HCEC 1CT (cell line): ENCODE measurements at regions not wholly inside any gene's neighbourhood (a gene's known extent, or its start where the extent isn't known, plus 50 kb on each side); places are given as distances from the start of the nearest gene placed in this dataset.
"Not testable (repeated sequence)": the region's sequence is repeated elsewhere in the genome, so short reads cannot be mapped to it uniquely, and the experiment has no call there.

ENCODE experiments used
- DNase-seq: peaks from one replicate; pipeline ENCODE4 v3.0.0-alpha.2; 2017

DNA sequence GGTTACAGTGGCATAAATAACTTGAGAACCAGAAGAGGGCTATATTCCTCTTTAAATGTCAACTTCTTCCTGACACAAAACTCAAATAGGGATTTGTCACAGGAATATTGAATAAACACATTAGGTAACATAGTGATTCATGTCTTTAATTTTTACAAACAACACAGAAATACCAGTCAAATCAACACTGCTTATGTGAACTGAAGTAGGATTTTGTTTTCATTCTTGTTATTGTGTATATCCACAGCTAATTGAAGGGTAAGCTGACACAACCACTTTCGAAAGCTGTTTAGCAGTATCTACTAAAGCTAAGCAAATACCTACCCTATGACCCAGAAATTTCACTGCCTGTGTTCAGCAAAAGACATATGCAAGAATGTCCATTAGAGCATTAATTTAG is 120.4 kb upstream of the EOLA2 start:
- DNase-seq, result no peak

DNA sequence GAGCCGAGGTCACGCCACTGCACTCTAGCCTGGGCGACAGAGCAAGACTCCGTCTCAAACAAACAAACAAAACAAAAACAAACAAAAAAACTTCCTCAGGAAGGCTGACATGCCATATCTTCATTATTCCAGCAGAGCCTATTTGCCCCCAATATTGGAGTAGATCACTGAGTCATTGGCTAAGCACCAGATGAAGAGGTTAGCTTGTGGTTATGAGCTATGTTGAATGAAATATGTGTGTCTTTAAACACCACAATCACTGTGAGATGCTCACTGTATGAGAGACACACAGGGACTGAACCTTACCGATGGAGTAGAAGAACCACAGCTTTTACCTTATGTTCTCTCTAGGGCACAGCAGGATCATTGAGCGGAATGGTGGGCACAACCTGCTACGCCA is 122.1 kb upstream of the EOLA2 start:
- peak; percentile 64 for DNase-seq

DNA sequence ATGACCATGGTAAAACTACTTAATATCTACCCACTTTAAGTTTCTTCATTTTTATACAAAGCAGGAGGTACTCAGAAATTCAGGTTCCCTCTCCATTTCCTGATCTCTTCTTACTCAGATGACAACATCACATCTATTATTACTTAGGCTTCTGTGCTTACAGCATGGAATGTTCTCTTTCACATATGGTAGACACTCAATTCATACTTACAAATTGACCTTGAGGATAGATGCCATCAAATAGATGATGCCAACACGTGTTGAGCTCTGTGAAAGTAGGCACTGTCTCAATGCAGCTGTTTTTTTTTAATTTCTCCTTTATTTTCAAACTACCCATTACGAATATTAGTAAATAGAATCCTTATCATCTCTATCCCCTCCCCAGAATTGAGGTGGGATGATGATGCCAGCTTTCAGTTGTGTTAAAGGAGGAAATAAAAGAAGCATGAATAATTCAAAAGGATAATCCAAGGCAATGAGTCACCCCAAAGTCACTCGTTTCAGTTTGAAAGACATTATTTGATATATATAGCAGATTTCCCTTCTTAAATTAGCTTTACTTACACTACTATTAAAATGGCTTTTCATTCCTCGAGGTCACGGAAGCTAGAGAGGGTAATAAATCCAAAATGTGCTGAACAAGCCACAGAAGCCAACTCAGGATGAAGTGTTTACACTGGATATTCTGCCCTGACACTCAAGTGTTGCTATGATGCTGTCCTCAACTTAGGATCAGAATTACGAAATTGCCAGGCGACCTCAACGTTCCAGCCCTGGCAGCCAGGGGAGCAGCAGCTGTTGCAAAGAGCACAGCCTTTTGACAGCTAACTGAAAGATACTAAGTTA is 124.2 kb upstream of the EOLA2 start:
- peak; percentile 85 for DNase-seq

DNA sequence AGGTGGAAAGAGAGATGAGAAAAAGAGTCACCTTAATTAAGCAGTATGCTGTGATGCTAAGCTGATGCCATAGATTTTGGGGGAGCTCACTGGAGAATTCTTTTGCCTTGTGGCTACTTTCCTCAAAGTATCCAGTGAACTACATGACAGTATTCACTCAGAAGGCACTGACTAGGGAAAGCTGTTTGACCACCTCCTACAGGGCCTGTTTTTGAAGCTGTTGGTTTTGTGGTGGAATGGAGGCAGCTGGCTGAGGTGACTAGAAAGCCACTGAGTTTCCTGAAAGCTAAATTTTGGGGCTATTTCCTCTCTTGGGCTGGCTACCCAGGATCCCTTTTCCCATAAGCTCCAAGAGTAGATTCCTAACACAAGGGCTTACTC is 124.8 kb upstream of the EOLA2 start:
- no peak for DNase-seq

DNA sequence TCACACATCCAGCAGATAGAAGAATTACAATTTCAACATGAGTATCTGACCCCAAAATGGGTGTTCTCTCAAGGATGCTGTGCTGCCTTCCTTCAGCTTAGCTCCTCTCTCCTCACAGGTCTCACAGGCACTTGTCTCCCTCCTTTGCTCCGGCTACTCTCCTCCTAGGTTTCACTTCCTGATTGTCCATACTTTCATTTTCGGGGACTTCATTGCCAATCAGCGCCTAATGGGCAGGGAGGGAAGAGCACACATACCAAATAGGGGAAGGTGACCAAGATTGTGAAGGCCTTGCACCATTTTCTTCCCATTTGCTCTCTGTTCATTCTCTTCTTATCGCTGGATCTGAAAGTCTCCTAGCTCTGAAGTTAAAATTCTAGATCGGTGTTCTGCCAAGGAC is 125.4 kb upstream of the EOLA2 start:
- DNase-seq, result no peak

DNA sequence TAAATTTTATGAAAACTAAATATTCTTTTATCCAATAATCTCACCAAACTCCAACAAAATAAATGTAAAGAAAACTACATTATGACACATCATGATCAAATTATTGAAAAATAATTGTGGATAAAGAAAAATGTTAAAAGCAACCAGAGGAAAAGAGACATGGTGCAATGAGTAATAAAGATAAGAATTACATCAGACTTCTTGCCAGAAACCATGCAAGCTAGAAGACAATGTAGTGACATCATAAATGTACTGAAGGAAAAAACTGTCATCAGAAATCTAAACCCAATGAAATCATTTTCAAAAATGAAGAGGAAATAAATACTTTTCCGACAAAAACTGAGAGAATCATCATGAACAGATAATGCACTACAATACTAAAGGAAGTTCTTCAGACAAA is 135.9 kb upstream of the EOLA2 start:
- DNase-seq, result no peak

DNA sequence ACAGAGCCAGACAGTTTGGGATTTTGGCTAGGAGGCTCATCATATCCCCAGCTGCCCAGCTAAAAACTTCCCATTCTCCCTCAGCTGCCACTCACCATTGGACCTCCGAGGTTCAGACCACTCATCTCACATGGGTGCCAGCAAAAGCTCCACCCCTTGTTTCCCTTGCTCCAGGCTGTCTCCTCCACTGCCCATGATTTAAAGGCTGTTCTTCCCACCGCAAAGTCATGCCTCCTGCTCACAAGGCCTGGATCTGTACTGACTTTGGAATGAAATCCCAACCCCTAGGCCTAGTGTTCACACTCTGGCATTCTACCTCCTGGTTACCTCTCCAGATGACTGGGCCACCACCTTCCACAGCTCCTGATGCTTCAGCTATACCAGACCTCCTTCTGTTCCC is 142.2 kb upstream of the EOLA2 start:
- DNase-seq, result no peak

DNA sequence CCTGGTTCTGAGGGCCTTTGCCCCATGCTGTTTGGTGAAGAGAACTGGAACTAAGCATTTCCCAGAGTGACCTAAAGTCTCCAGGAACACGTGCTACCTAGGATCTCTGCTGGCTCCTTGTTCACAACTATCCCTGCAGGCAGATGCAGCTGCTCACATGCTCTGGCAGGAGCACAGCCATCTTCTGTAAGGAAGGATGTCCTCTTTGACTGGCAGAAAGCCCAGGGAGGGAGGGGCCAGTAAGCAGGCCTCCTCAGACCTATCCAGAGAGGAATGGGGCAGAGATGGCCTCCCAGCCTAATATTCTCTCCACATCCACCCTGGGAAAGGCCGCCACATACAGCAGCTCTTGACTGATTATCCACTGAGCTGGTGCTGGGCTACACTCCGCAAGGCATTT is 142.8 kb upstream of the EOLA2 start:
- DNase-seq, result no peak

DNA sequence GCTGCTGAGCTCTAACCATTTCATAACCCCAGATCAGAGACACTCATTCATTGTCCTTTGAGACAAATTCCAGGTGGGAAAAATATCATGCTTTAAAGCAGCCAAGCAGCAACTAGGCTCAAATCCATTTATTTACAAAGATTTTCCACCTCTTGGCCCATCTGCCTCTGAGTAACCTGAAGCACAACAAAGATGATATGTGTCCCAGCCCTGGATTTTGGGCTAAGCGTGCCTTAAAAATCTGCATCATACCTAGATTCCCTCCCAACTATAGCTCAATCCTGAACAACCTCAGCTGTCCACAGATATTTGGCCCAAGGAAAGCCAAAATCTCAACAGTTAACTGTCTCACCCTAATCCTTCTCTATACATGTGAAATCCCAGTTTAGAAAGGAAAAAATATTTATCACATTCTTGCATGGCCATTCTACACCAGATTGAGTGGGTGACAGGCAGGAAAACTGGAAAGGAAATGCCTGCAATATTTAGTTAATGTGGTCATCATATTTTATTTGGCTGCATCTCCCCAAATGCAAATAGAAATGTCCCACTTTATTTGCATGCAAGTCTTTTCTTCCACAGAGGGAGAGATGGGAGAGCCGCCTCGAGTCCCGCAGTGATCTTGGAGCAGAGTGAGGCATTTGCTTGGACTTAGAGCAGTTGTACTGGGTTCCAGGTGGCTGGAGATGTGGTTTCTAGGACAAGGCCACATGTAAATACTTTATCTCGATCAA is 146.4 kb upstream of the EOLA2 start:
- DNase-seq, result peak; percentile 60

DNA sequence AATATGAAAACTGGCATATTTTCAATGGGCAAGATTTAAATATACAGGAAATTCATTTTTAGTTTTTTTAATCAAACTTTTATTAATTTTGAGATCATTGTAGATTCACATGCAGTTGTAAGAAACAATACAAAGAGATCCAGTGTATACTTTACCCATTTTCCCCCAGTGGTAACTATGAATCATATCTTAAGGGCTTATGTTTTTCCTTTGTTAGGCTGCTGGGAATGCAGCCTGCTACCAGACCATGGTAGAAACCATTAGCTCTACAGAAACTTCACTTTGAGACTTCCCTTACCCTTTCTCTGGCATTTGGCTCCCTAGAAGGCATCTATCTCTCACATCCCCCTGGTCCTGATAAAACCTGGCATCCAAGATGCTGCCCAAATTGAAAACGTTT is 147.6 kb upstream of the EOLA2 start:
- peak; percentile 28 for DNase-seq

DNA sequence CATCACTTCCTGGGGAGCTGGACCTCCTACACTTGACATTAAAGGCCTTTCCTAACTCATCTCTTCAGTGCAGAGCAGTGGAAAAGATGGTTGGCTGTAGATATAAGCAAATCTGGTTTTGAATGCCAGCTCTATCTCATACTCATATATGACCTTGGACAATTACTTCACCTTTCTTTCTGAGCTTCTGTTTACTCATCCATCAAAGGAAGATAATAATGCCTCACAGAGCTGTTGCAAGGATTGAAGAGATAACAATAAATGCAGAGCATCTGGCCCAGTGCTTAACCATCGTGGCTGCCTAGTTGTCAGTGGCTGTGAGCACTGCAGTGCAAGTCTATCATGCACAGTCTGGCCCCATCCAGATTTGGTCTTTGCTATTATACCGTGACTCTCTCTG is 148.1 kb upstream of the EOLA2 start:
- DNase-seq, result no peak

DNA sequence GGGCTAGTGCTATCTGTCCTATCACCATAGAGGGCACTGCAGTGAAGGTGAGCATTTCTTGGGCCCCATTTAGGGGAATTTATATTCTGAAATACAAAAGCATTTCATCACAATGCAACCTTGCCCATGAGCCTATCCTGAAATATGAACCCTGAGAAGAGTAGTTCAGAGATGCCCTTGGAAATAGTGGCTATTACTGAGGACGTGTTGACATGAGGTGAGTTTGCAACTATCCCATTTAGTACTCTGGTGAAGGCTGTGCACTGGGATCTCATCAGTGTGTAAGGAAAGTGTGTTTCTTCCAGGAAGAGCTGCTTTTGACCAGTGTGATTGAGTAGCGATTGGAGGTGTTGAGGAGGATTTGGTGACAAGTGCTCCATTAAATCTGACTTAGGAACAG is 149.3 kb upstream of the EOLA2 start:
- DNase-seq, result no peak

DNA sequence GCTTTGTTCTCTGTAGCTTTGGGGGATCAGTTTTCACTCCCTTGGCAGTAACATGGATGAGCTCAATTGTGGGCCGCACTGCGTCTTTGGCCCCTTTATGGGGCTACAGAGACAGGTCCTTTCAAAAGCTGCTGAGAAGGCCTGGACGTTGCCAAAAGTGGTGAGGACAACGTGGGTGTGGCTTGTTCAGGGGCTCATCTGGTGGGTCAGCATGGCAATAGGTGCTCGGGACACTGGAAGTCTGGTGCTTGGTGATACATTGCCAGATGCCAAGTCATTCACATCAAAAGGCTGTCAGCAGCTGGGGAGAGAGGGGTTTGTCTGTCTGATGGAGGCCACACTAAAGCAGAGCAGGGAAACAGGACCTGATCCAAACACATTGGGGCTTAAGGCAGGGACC is 149.8 kb upstream of the EOLA2 start:
- no peak for DNase-seq

DNA sequence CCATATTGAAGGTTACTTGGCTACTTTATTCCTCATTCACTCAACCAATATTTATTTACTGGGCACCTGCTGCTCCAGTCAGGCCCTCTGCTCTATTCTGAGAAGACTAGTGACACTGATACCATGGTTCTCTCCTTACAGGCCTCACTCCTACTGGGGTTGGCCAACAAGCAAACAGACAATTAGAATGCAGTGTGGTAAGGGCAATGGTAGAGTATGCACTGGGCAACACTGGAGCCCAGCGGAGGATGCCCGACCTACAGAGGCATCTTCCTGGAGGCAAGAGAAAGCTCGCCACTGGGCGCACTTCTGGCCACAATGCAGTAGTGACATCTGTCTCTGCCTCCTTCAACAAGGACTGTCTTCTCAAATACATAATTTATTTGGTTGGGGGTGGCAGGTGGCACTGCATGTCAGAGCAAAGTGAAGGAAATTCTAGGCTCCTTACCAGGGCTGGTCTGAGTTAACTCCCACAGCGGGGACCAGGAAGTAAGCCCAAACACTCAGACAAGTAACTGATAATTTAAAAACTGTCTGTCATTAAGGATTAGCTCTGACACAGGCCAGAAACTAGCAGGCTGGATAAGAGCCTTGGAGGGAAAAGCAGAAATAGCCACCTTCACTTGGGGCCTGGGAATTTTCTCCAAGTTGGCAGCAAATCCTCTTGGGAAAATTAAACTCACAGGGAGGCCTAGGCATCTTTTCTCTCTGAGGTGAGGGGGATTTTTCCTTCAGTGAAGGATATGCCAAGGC is 150.7 kb upstream of the EOLA2 start:
- no peak for DNase-seq

DNA sequence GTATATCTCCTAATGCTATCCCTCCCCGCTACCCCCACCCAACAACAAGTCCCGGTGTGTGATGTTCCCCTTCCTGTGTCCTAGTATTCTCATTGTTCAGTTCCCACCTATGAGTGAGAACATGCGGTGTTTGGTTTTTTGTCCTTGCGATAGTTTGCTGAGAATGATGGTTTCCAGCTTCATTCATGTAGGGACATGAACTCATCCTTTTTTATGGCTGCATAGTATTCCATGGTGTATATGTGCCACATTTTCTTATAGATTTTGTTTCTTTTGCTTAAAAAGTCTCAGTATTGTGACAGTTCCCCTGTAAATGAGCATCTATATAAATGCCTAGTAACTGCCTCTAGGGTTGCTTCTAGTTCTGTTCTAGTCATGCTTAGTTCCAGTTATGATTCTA is 153.0 kb upstream of the EOLA2 start:
- not testable (repeated sequence) for DNase-seq

DNA sequence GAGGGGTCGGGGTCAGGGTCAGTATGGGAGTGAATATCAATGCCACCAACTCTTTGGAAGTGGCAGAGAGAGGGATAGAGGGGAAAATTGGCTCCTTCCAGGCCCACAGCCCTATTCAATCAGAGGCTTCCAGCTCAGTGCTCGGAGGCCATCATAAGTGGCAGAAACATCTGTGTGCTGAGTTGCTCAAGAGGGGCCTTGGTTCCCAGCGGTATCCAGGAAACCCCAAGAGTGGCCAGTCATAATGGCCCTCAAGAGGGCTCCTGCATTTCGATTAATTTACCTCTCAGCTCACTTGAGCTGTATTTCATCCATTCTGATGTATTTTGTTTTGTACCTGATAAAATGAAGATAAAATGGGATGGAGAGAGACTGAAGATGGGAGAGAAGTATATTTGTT is 154.3 kb upstream of the EOLA2 start:
- no peak for DNase-seq

DNA sequence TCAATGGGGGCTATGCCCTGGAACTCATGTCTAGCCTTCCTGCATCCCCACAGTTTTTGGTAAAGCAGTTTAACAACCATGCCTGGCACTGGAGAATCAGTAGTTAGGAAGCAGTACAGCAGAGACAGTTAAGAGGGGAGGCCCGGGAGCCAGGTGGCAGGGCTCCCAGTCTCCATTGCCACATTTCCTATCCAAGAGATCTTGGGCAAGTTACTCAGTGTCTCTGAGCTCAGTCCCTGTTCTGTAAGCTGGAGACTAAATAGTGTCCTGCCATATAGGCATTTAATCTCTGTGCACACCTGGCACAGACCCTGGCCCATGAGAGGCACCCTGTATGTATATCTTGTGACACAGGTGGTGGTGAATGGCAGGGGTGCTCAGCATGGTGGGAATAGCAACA is 156.1 kb upstream of the EOLA2 start:
- DNase-seq, result no peak

DNA sequence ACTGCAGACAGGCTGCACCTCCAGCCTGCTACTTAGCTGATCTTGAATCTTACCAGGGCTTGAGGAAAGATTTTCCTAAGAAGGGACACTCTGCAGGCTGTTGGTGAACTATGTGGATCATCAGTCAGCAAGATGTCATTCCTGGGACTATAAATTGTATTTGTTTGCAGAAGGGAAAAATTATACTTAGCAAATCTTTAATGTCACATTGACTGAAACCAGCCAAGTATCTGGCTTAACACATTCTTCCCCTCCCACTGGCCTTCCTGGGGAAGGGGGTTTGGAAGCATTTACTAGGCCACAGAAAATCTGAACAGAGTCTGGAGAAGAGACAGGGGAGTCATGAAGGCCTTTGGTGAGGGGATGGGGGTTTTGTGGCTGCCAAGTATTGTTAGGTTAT is 156.7 kb upstream of the EOLA2 start:
- DNase-seq, result no peak

DNA sequence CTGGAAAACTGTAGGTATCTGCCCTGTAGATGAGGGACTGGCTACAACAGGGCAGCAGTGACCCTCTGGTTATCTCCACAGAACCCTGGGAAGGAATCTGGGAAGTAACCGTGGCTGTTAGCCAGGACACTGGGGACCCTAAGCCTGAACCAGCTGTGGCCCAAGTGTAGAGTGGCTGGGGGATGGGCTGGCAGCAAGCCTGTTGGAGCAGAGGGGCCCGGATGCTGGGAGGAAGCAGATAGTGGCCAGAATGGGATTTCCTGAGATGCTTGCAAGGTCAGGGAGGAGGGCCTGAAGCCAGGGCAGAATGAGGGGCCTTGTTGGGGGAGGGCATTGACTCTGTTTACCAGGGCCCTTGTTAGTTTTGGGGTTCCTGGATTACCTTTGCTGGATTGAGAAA is 161.0 kb upstream of the EOLA2 start:
- DNase-seq, result no peak

DNA sequence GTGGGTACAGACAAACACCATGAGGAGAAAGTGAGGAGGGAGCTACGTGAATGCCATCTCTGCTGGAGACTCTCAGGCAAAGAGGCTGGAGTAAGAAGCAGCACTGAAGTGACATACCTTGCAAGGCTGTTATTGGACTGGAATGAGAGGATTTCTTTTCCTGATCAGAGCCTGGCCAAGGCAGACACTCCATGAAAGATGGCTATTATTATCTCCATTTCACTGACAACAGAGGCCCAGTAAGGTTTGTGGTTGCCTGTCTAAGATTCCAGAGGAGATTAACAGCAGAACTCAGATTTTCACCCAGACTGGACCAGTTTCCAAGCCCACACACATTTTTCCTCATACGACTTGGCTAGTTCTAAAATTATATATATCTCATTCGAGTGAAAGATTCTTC is 162.0 kb upstream of the EOLA2 start:
- DNase-seq, result no peak

DNA sequence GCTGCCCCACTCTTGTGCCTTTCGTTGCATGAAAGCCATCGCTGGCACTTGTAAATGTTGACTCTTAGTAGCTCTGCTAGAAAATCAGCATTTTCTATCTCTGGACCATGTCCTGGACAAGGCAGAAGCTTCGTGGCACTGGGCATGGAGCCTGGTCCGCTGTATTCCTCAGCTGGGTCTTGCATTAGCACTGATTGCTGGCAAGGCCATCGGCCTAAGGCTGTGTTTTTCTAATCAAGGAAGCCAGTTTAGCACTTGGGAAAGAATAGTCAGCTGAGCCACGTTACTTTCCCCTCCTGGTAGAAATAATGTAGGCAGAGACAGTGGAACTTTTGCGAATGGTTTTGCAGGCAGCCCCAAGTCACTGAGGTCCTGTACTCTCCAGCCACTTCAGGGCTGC is 180.2 kb upstream of the EOLA2 start:
- no peak for DNase-seq

DNA sequence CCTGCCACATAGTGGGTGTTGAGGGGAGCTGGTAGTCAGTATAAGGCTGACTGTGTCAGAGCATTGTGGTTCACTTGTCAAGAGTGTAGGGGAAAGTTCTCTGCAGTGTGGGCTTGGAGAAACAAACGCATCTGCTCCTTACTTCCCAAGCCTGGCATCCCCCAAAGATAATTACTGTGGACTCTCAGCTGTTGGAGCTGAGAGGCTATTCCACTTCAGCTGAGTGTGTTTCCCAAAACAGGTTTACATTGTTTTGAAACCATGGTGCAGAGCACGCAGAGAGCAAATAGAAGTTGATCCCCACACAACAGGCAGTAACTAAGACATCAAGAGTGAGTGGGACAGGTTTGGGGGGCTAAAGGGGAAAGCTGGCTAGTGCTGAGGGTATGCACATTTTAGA is 181.0 kb upstream of the EOLA2 start:
- no peak for DNase-seq

DNA sequence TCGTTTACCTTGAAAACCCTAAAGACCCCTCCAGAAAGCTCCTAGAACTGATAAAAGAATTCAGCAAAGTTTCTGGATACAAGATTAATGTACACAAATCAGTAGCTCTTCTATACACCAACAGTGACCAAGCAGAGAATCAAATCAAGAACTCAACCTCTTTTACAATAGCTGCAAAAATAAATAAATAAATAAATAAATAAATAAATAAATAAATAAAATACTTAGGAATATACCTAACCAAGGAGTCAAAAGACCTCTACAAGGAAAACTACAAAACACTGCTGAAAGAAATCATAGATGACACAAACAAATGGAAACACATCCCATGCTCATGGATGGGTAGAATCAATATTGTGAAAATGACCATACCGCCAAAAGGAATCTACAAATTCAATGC is 186.8 kb upstream of the EOLA2 start:
- DNase-seq, result not testable (repeated sequence)

DNA sequence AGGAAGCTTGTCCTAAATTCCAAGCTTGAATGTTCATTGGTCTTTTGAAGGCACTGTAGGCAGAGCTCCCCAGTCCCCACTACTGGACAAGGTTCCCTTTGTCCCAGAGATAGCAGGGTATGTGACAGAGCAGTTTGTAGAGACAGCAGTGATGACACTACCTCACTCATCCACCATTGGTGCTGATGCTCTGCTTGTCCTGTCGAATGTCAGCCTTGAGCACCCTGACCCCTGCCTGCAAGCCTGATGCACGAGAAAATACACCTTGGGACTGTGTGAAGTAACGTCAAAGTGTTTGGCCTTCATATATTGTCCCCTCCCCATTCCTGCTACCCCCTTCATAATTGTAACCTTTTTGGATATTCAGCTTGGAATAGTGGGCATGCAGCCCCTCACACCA is 188.9 kb upstream of the EOLA2 start:
- DNase-seq, result no peak
